ENCODE measurements at regions not wholly inside any gene's neighbourhood (a gene's known extent, or its start where the extent isn't known, plus 50 kb on each side); places are given as distances from the start of the nearest gene placed in this dataset.

- no peak overlapping the region for H3K4me3 Mint-ChIP-seq
- DNase-seq (ENCODE audit: low spot score in 2 of 2), result no peak
- H3K36me3 Mint-ChIP-seq, result no peaks in the 10 kb centered on the region
- no peaks in the 10 kb centered on the region for H3K4me1 Mint-ChIP-seq
- H3K27ac Mint-ChIP-seq, result no peak overlapping the region
- peaks cover 5% of the 10 kb centered on the region for H3K27me3 Mint-ChIP-seq
- ATAC-seq (ENCODE audit: low read depth), result no peak
- no peaks in the 10 kb centered on the region for H3K9me3 Mint-ChIP-seq
These were observed 85.0 kb upstream of the WDR1 start for GRCh38 chr4:10201381-10202223.

- H3K36me3 Mint-ChIP-seq, result no peaks in the 10 kb centered on the region
- H3K9me3 Mint-ChIP-seq, result no peaks in the 10 kb centered on the region
- no peaks in the 10 kb centered on the region for H3K4me1 Mint-ChIP-seq
- no peak overlapping the region for H3K27ac Mint-ChIP-seq
- ATAC-seq (ENCODE audit: low read depth) (no peak), DNase-seq (ENCODE audit: low spot score in 2 of 2) (no peak)
- H3K4me3 Mint-ChIP-seq, result no peak overlapping the region
- peaks cover 5% of the 10 kb centered on the region for H3K27me3 Mint-ChIP-seq
These were observed 84.3 kb upstream of the WDR1 start for GRCh38 chr4:10200869-10201268.

- Mint-ChIP-seq H3K36me3 (no peaks in the 10 kb centered on the region), H3K9me3 (no peaks in the 10 kb centered on the region), H3K27ac (no peak overlapping the region), H3K4me3 (no peak overlapping the region), H3K27me3 (peaks cover 3% of the 10 kb centered on the region), H3K4me1 (no peaks in the 10 kb centered on the region)
- DNase-seq (ENCODE audit: low spot score in 2 of 2) (no peak), ATAC-seq (ENCODE audit: low read depth) (no peak)
These were observed 81.8 kb upstream of the WDR1 start for GRCh38 chr4:10198365-10198764.

- Mint-ChIP-seq H3K36me3 (no peaks in the 10 kb centered on the region), H3K9me3 (no peaks in the 10 kb centered on the region), H3K27me3 (peaks cover 3% of the 10 kb centered on the region), H3K4me3 (no peak overlapping the region), H3K4me1 (no peaks in the 10 kb centered on the region), H3K27ac (no peak overlapping the region)
- ATAC-seq (ENCODE audit: low read depth), result no peak
- DNase-seq (ENCODE audit: low spot score in 2 of 2), result no peak
These were observed 81.4 kb upstream of the WDR1 start for GRCh38 chr4:10197952-10198351.

- Mint-ChIP-seq H3K36me3 (no peaks in the 10 kb centered on the region), H3K9me3 (no peaks in the 10 kb centered on the region), H3K27me3 (peaks cover 3% of the 10 kb centered on the region), H3K4me1 (no peaks in the 10 kb centered on the region), H3K27ac (no peak overlapping the region), H3K4me3 (no peak overlapping the region)
- DNase-seq (ENCODE audit: low spot score in 2 of 2) (no peak), ATAC-seq (ENCODE audit: low read depth) (no peak)
These were observed 79.6 kb upstream of the WDR1 start for GRCh38 chr4:10196191-10196590.

GRCh38 chr4:10192331-10192730, 75.7 kb upstream of the WDR1 start:
- Mint-ChIP-seq H3K9me3 (no peaks in the 10 kb centered on the region), H3K4me3 (no peak overlapping the region), H3K4me1 (no peaks in the 10 kb centered on the region), H3K36me3 (no peaks in the 10 kb centered on the region), H3K27me3 (peaks cover 3% of the 10 kb centered on the region), H3K27ac (no peak overlapping the region)
- no peak for ATAC-seq (ENCODE audit: low read depth)
- DNase-seq (ENCODE audit: low spot score in 2 of 2), result no peak

GRCh38 chr4:10188400-10189004, 71.9 kb upstream of the WDR1 start:
- Mint-ChIP-seq H3K27ac (no peak overlapping the region), H3K9me3 (no peaks in the 10 kb centered on the region), H3K36me3 (no peaks in the 10 kb centered on the region), H3K27me3 (peaks cover 8% of the 10 kb centered on the region), H3K4me3 (no peak overlapping the region), H3K4me1 (no peaks in the 10 kb centered on the region)
- ATAC-seq (ENCODE audit: low read depth) (no peak), DNase-seq (ENCODE audit: low spot score in 2 of 2) (no peak)

- DNase-seq (ENCODE audit: low spot score in 2 of 2), result no peak
- Mint-ChIP-seq H3K36me3 (no peaks in the 10 kb centered on the region), H3K4me3 (no peak overlapping the region), H3K27me3 (peaks cover 8% of the 10 kb centered on the region), H3K9me3 (no peaks in the 10 kb centered on the region), H3K4me1 (peaks cover under 1% of the 10 kb centered on the region), H3K27ac (no peak overlapping the region)
- no peak for ATAC-seq (ENCODE audit: low read depth)
These were observed 69.9 kb upstream of the WDR1 start for GRCh38 chr4:10186228-10187214.

GRCh38 chr4:10185518-10186227, 69.1 kb upstream of the WDR1 start:
- H3K4me1 Mint-ChIP-seq, result peaks cover 8% of the 10 kb centered on the region

GRCh38 chr4:10184501-10184938, 67.9 kb upstream of the WDR1 start:
- peaks cover 8% of the 10 kb centered on the region for H3K4me1 Mint-ChIP-seq
- no peak for ATAC-seq (ENCODE audit: low read depth)
- DNase-seq (ENCODE audit: low spot score in 2 of 2), result no peak

More at GRCh38 chr4:10185518-10186227, 69.1 kb upstream of the WDR1 start:
- H3K4me3 Mint-ChIP-seq, result no peak overlapping the region
- ATAC-seq (ENCODE audit: low read depth) (no peak), DNase-seq (ENCODE audit: low spot score in 2 of 2) (no peak)
- no peak overlapping the region for H3K27ac Mint-ChIP-seq
- peaks cover 1% of the 10 kb centered on the region for H3K9me3 Mint-ChIP-seq
- H3K27me3 Mint-ChIP-seq, result peaks cover 7% of the 10 kb centered on the region
- H3K36me3 Mint-ChIP-seq, result no peaks in the 10 kb centered on the region

GRCh38 chr4:10184041-10184440, 67.4 kb upstream of the WDR1 start:
- Mint-ChIP-seq H3K27me3 (peaks cover 7% of the 10 kb centered on the region), H3K9me3 (peaks cover 1% of the 10 kb centered on the region), H3K4me1 (peaks cover 8% of the 10 kb centered on the region), H3K36me3 (no peaks in the 10 kb centered on the region), H3K4me3 (no peak overlapping the region), H3K27ac (no peak overlapping the region)
- ATAC-seq (ENCODE audit: low read depth) (no peak), DNase-seq (ENCODE audit: low spot score in 2 of 2) (no peak)

More at GRCh38 chr4:10184501-10184938, 67.9 kb upstream of the WDR1 start:
- H3K4me3 Mint-ChIP-seq, result no peak overlapping the region
- H3K27me3 Mint-ChIP-seq, result peaks cover 7% of the 10 kb centered on the region
- no peaks in the 10 kb centered on the region for H3K36me3 Mint-ChIP-seq
- H3K9me3 Mint-ChIP-seq, result peaks cover 1% of the 10 kb centered on the region
- H3K27ac Mint-ChIP-seq, result no peak overlapping the region

- no peak for ATAC-seq (ENCODE audit: low read depth)
These were observed 66.9 kb upstream of the WDR1 start for GRCh38 chr4:10183462-10183861.

More at GRCh38 chr4:10183462-10183861, 66.9 kb upstream of the WDR1 start:
- Mint-ChIP-seq H3K27me3 (peaks cover 7% of the 10 kb centered on the region), H3K27ac (no peak overlapping the region), H3K9me3 (peaks cover 1% of the 10 kb centered on the region), H3K4me1 (peaks cover 8% of the 10 kb centered on the region), H3K36me3 (no peaks in the 10 kb centered on the region), H3K4me3 (no peak overlapping the region)
- no peak for DNase-seq (ENCODE audit: low spot score in 2 of 2)

Measured in memory B cell (primary cell).